ENCODE measurements at regions not wholly inside any gene's neighbourhood (a gene's known extent, or its start where the extent isn't known, plus 50 kb on each side); places are given as distances from the start of the nearest gene placed in this dataset.

DNA sequence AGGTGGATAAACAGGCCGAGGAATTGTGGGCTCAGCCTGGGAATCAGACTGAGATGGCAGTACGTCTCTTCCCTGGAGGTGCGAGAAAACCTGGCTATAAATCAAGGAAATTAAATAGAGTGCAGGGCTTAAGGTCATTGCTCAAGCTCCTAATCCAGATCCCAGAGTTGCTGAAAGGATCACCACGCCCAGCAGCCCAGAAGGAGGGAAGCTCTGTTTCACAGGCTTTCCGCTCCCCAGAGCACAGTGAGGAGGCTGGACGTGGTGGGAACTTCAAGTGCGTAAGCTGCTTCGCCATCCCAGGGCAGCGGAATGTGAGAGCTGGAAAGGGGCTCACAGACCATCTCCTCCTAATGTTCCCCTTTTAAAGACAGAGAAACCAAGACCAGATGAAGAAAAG, 651.6 kb upstream of the TBX3 start:
- H3K18ac ChIP-seq (ENCODE audit: extremely low read depth, low read length) = no peak overlapping the region
- DNase-seq (ENCODE audit: low read depth in 1 of 2, low spot score in 2 of 2) (no peak), FAIRE-seq (no peak)
- no peak overlapping the region for H2BK15ac ChIP-seq (ENCODE audit: low read length)
- H2BK20ac ChIP-seq (ENCODE audit: low read length) = no peak overlapping the region
- no peaks in the 10 kb centered on the region for H3K27me3 ChIP-seq (replicated peaks in 1 of 4; ENCODE audit: control insufficient read depth in 3 of 4, extremely low read depth in 1 of 4, insufficient read depth in 3 of 4, low read length in 3 of 4)
- no peak overlapping the region for H2BK120ac ChIP-seq (replicated peaks; ENCODE audit: low read depth, low read length)
- no peak overlapping the region for H3K4ac ChIP-seq (replicated peaks; ENCODE audit: insufficient read length, low read depth, low read length)
- H2AFZ ChIP-seq (ENCODE audit: low read length) = no peak overlapping the region
- H3K9me3 ChIP-seq (ENCODE audit: insufficient read depth in 2 of 2, low read depth in 1 of 2, low read length in 1 of 2) = no peaks in the 10 kb centered on the region
- no peak overlapping the region for H2BK5ac ChIP-seq (ENCODE audit: low read depth, low read length)
- no peak overlapping the region for H2BK12ac ChIP-seq (ENCODE audit: low read depth, low read length)
- no peaks in the 10 kb centered on the region for H3K79me1 ChIP-seq (ENCODE audit: low read depth, low read length)
- H3K23me2 ChIP-seq (ENCODE audit: low read depth, low read length) = no peaks in the 10 kb centered on the region
- no peak overlapping the region for H4K5ac ChIP-seq (ENCODE audit: insufficient read length, low read depth, low read length)
- no peak overlapping the region for H3K4me2 ChIP-seq (ENCODE audit: insufficient read depth in 1 of 2, low read depth in 2 of 2, low read length in 2 of 2)
- no peak overlapping the region for H4K91ac ChIP-seq (replicated peaks; ENCODE audit: insufficient read length, low read length)
- H3K14ac ChIP-seq (ENCODE audit: insufficient read length) = no peak overlapping the region
- H3K79me2 ChIP-seq (ENCODE audit: control insufficient read depth in 1 of 2, insufficient read depth in 2 of 2, low read length in 2 of 2) = no peaks in the 10 kb centered on the region
- no peak overlapping the region for H3K27ac ChIP-seq (ENCODE audit: low read depth, low read length)
- no peak overlapping the region for H3K56ac ChIP-seq (replicated peaks; ENCODE audit: insufficient read length, low read depth, low read length)
- no peak overlapping the region for H3K9ac ChIP-seq (replicated peaks in 1 of 4; ENCODE audit: extremely low read depth in 1 of 4, low read depth in 3 of 4, low read length in 3 of 4)
- peaks cover 0 to 6% (median 0%) of the 10 kb centered on the region in 4 experiments; a peak in 1 of 7 replicates for H3K4me1 ChIP-seq (replicated peaks in 1 of 4; ENCODE audit: control insufficient read depth in 3 of 4, insufficient read depth in 4 of 4, low read length in 3 of 4)
- H4K20me1 ChIP-seq (replicated peaks in 1 of 2; ENCODE audit: control insufficient read depth in 1 of 2, insufficient read depth in 2 of 2, low read length in 2 of 2) = no peaks in the 10 kb centered on the region
- H3K4me3 ChIP-seq (ENCODE audit: extremely low read depth in 1 of 4, insufficient read depth in 2 of 4, low read depth in 3 of 4, low read length in 4 of 4) = no peak overlapping the region
- CTCF ChIA-PET (ENCODE audit: partially characterized antibody) = interaction anchor here (0.9 to 1.4 kb wide), 2 partner anchors 113 to 121 kb away, joined by 3 to 4 read pairs; no protein-coding TSS in a partner anchor
- TF ChIP-seq TBP (IDR thresholded peaks at IDR 0.05; ENCODE audit: low read depth, low read length) (no peak), POLR2AphosphoS5 (IDR thresholded peaks at IDR 0.05; ENCODE audit: low read depth, low read length) (no peak), TEAD4 (IDR thresholded peaks at IDR 0.05; ENCODE audit: low read depth, low read length) (no peak), TCF12 (IDR thresholded peaks at IDR 0.05; ENCODE audit: low read depth, low read length) (no peak), RFX5 (IDR thresholded peaks at IDR 0.05; ENCODE audit: borderline replicate concordance, low read depth, low read length) (no peak), CBX8 (IDR thresholded peaks at IDR 0.05; ENCODE audit: borderline replicate concordance, low read depth, low read length) (no peak), CREB1 (IDR thresholded peaks at IDR 0.05) (no peak)
- no peak overlapping the region for H2AK5ac ChIP-seq (ENCODE audit: low read depth, low read length)
- POLR2A ChIA-PET (ENCODE audit: partially characterized antibody) = no interaction called here
- H3K36me3 ChIP-seq (ENCODE audit: control insufficient read depth in 2 of 4, insufficient read depth in 4 of 4, low read length in 3 of 4) = no peaks in the 10 kb centered on the region
- no peak overlapping the region for H4K8ac ChIP-seq (ENCODE audit: extremely low read depth, insufficient read depth, low read length)
- 80% methylated on average over 9 of the region's 9 CpGs; no CpG with 5 or more reads in 1 of the 2 experiments for WGBS, 2 experiments (ENCODE audit: extremely low coverage in 1 of 2, insufficient coverage in 1 of 2, insufficient read length in 1 of 2, insufficient replicate concordance in 2 of 2, low coverage in 1 of 2, low lambda C conversion rate in 2 of 2, missing lambda C conversion rate in 1 of 2)
- no peak overlapping the region for H3K23ac ChIP-seq (ENCODE audit: insufficient read length)

Data from H1 (cell line).